ENCODE measurements at regions not wholly inside any gene's neighbourhood (a gene's known extent, or its start where the extent isn't known, plus 50 kb on each side); places are given as distances from the start of the nearest gene placed in this dataset.

- no peak for DNase-seq (ENCODE audit: low spot score)
Observed at GRCh38 chr21:39124681-39125251, 58.5 kb downstream of the PSMG1 start.

GRCh38 chr21:39123375-39123774, 59.9 kb downstream of the PSMG1 start:
- DNase-seq (ENCODE audit: low spot score): no peak

GRCh38 chr21:39121600-39122355, 61.5 kb downstream of the PSMG1 start:
- DNase-seq (ENCODE audit: low spot score): peak; percentile 51

- DNase-seq (ENCODE audit: low spot score): peak; percentile 34
Observed at GRCh38 chr21:39120876-39121599, 62.2 kb downstream of the PSMG1 start.

- peak; percentile 36 for DNase-seq (ENCODE audit: low spot score)
Observed at GRCh38 chr21:39119891-39120290, 63.4 kb downstream of the PSMG1 start.

- no peak for DNase-seq (ENCODE audit: low spot score)
Observed at GRCh38 chr21:39118604-39119215, 64.5 kb downstream of the PSMG1 start.

GRCh38 chr21:39118061-39118460, 65.2 kb downstream of the PSMG1 start:
- peak; percentile 42 for DNase-seq (ENCODE audit: low spot score)

GRCh38 chr21:39117440-39117970, 65.7 kb downstream of the PSMG1 start:
- peak; percentile 37 for DNase-seq (ENCODE audit: low spot score)

- DNase-seq (ENCODE audit: low spot score): peak; percentile 53
Observed at GRCh38 chr21:39116761-39117439, 66.4 kb downstream of the PSMG1 start.

GRCh38 chr21:39115576-39116235, 67.5 kb downstream of the PSMG1 start:
- DNase-seq (ENCODE audit: low spot score): peak; percentile 12

- DNase-seq (ENCODE audit: low spot score): peak; percentile 57
Observed at GRCh38 chr21:39114871-39115575, 68.2 kb downstream of the PSMG1 start.

GRCh38 chr21:39111931-39112550, 71.2 kb downstream of the PSMG1 start:
- DNase-seq (ENCODE audit: low spot score): peak; percentile 33

- no peak for DNase-seq (ENCODE audit: low spot score)
Observed at GRCh38 chr21:39110431-39110830, 72.8 kb downstream of the PSMG1 start.

- peak; percentile 44 for DNase-seq (ENCODE audit: low spot score)
Observed at GRCh38 chr21:39109596-39110210, 73.5 kb downstream of the PSMG1 start.

GRCh38 chr21:39109163-39109530, 74.1 kb downstream of the PSMG1 start:
- DNase-seq (ENCODE audit: low spot score): peak; percentile 8

- DNase-seq (ENCODE audit: low spot score): peak; percentile 47
Observed at GRCh38 chr21:39108291-39109162, 74.7 kb downstream of the PSMG1 start.

- DNase-seq (ENCODE audit: low spot score): peak; percentile 34
Observed at GRCh38 chr21:39107739-39108138, 75.5 kb downstream of the PSMG1 start.

GRCh38 chr21:39106881-39107462, 76.3 kb downstream of the PSMG1 start:
- DNase-seq (ENCODE audit: low spot score): peak; percentile 36

Measured in left forelimb (tissue), 1 donor.